IMR-90 (cell line): ENCODE measurements at regions not wholly inside any gene's neighbourhood (a gene's known extent, or its start where the extent isn't known, plus 50 kb on each side); places are given as distances from the start of the nearest gene placed in this dataset.

ENCODE experiments used
- ATAC-seq: fragments of 200-7000 bp; cut with Tn5 transposase; 2 replicates; pipeline ENCODE4 v1.9.1; 2020; ENCODE audit warnings: low read depth, mild to moderate bottlenecking, moderate library complexity
- BruUV-seq: library from RNA; stranded (reverse); fragments of 400-500 nt; replicated peaks from 2 replicates; lab custom pipeline; 2021; lab: Mats Ljungman, UMichigan
- CTCF ChIA-PET: fragments of 300-600 bp; formaldehyde crosslinking; extraction: SDS; loops from one replicate; lab custom pipeline; 2021; ENCODE audit warnings: antibody characterized with exemption; lab: Yijun Ruan, JAX
- POLR2A ChIA-PET: fragments of 300-600 bp; sonication (Branson Sonifier 250); formaldehyde crosslinking; loops from one replicate; lab custom pipeline; 2022; ENCODE audit warnings: antibody characterized with exemption; ENCODE audit not compliant: unreplicated experiment; lab: Charles Lee
- DNase-seq: peaks from one replicate; pipeline ENCODE4 v3.0.0; 2013
- H2AFZ ChIP-seq: replicated peaks from 2 replicates; pipeline ENCODE3; 2013; ENCODE audit warnings: low read length, mild to moderate bottlenecking; ENCODE audit not compliant: poor library complexity
- H2AK5ac ChIP-seq: 2 replicates; pipeline ENCODE4 v1.6.1; 2013; ENCODE audit warnings: low read depth, low read length, inconsistent platforms
- H2AK9ac ChIP-seq: replicated peaks from 2 replicates; pipeline ENCODE3; 2013; ENCODE audit warnings: mild to moderate bottlenecking, low read depth, low read length, moderate library complexity; ENCODE audit not compliant: poor library complexity
- H2BK120ac ChIP-seq: 2 replicates; pipeline ENCODE4 v1.6.1; 2013; ENCODE audit warnings: low read depth, low read length, inconsistent platforms
- H2BK15ac ChIP-seq: 3 replicates; pipeline ENCODE4 v1.6.1; 2013; ENCODE audit warnings: low read depth, low read length, inconsistent platforms
- H2BK20ac ChIP-seq: 2 replicates; pipeline ENCODE4 v1.6.1; 2013; ENCODE audit warnings: low read depth, mild to moderate bottlenecking, inconsistent platforms, low read length, moderate library complexity
- H2BK5ac ChIP-seq: 2 replicates; pipeline ENCODE4 v1.6.1; 2013; ENCODE audit warnings: mild to moderate bottlenecking, low read depth, low read length, inconsistent platforms; ENCODE audit not compliant: poor library complexity, severe bottlenecking
- H3K14ac ChIP-seq: replicated peaks from 2 replicates; pipeline ENCODE4 v1.6.1; 2013; ENCODE audit warnings: low read depth, low read length, inconsistent platforms
- H3K18ac ChIP-seq: 2 replicates; pipeline ENCODE4 v1.6.1; 2013; ENCODE audit warnings: low read depth, low read length, control low read depth
- H3K23ac ChIP-seq: 2 replicates; pipeline ENCODE4 v1.6.1; 2013; ENCODE audit warnings: low read depth, low read length, inconsistent platforms
- H3K27ac ChIP-seq: 2 replicates; pipeline ENCODE4 v1.5.1; 2013; ENCODE audit warnings: mild to moderate bottlenecking, control low read depth, low read length; ENCODE audit not compliant: insufficient read depth
- H3K27me3 ChIP-seq: 2 replicates; pipeline ENCODE4 v1.6.1; 2013; ENCODE audit warnings: low read length; ENCODE audit not compliant: control insufficient read depth, insufficient read depth
- H3K36me3 ChIP-seq: 2 replicates; pipeline ENCODE4 v1.6.1; 2013; ENCODE audit warnings: low read length, mixed read lengths; ENCODE audit not compliant: control insufficient read depth, insufficient read depth
- H3K4ac ChIP-seq: 2 replicates; pipeline ENCODE4 v1.6.1; 2013; ENCODE audit warnings: low read depth, low read length, inconsistent platforms
- H3K4me1 ChIP-seq: 2 replicates; pipeline ENCODE4 v1.6.1; 2013; ENCODE audit warnings: low read length, mixed read lengths; ENCODE audit not compliant: control insufficient read depth, insufficient read depth
- H3K4me2 ChIP-seq: 2 replicates; pipeline ENCODE4 v1.6.1; 2013; ENCODE audit warnings: low read depth, mild to moderate bottlenecking, control low read depth, low read length, moderate library complexity
- H3K4me3 ChIP-seq: 2 replicates; pipeline ENCODE4 v1.5.1; 2013; ENCODE audit warnings: low read depth, mild to moderate bottlenecking, control low read depth, low read length, moderate library complexity; ENCODE audit not compliant: insufficient read depth
- H3K56ac ChIP-seq: 2 replicates; pipeline ENCODE4 v1.6.1; 2013; ENCODE audit warnings: low read length, inconsistent platforms; ENCODE audit not compliant: insufficient read depth; ENCODE audit errors: extremely low read depth
- H3K79me1 ChIP-seq, 2 experiments: 2 replicates each; pipeline ENCODE4 v1.6.1; 2013; ENCODE audit warnings: low read length in 2 of 2, inconsistent platforms in 1 of 2, low read depth in 1 of 2
- H3K9ac ChIP-seq: 2 replicates; pipeline ENCODE4 v1.6.1; 2013; ENCODE audit warnings: low read depth, low read length, control low read depth
- H3K9me1 ChIP-seq: 2 replicates; pipeline ENCODE4 v1.6.1; 2013; ENCODE audit warnings: low read length, inconsistent platforms; ENCODE audit not compliant: insufficient read depth
- H3K9me3 ChIP-seq: 2 replicates; pipeline ENCODE4 v1.6.1; 2013; ENCODE audit warnings: low read length; ENCODE audit not compliant: control insufficient read depth, insufficient read depth
- H4K20me1 ChIP-seq: 2 replicates; pipeline ENCODE4 v1.6.1; 2013; ENCODE audit warnings: low read length, inconsistent platforms; ENCODE audit not compliant: insufficient read depth
- H4K5ac ChIP-seq: 2 replicates; pipeline ENCODE4 v1.6.1; 2013; ENCODE audit warnings: mild to moderate bottlenecking, low read depth, low read length, control low read depth
- H4K8ac ChIP-seq, 2 experiments: 2 replicates each; pipeline ENCODE4 v1.6.1; 2013; ENCODE audit warnings: low read depth in 2 of 2, low read length in 2 of 2, control low read depth in 1 of 2, inconsistent platforms in 1 of 2
- H4K91ac ChIP-seq: 2 replicates; pipeline ENCODE4 v1.6.1; 2013; ENCODE audit warnings: low read depth, low read length, inconsistent platforms; ENCODE audit not compliant: insufficient read depth
- MAFK ChIP-seq: IDR thresholded peaks from 2 replicates; pipeline ENCODE4 v1.6.1; 2012; ENCODE audit warnings: low read depth, low read length, improper control_type of control experiment
- RFX5 ChIP-seq: IDR thresholded peaks from 2 replicates; pipeline ENCODE4 v1.8.0; 2012; ENCODE audit warnings: low read depth, mild to moderate bottlenecking, low read length, moderate library complexity
- WGBS, 2 experiments: methylation state at CpG; one replicate each; pipeline versions ENCODE4 v1.1.5 to v1.1.7; 2013; ENCODE audit warnings: missing lambda C conversion rate in 2 of 2; ENCODE audit not compliant: insufficient read length in 1 of 2; ENCODE audit errors: extremely low coverage in 2 of 2; 5-methylcytosine and 5-hydroxymethylcytosine counted together
- dilution Hi-C: fragments of 300-500 bp; cut with HindIII; formaldehyde crosslinking; loops from one replicate; pipeline ENCODE4 v1.14.3; 2018; ENCODE audit warnings: low sequenced_read_pairs; ENCODE audit not compliant: unreplicated experiment
- in situ Hi-C: fragments of 300-500 bp; cut with MboI; formaldehyde crosslinking; loops from 3 replicates; pipeline ENCODE4 v1.14.3; 2019; ENCODE audit warnings: low sequenced_read_pairs, inconsistent platforms, mixed read lengths
- intact Hi-C: fragments of 100-400 bp; cut with micrococcal nuclease; formaldehyde crosslinking; loops from 2 replicates; pipeline ENCODE4 v1.10.0; 2022

- no peak overlapping the region for H2BK120ac ChIP-seq
- H2AK9ac ChIP-seq, result no peak overlapping the region
- in situ Hi-C loops, result loop anchor here (10.0 kb wide), 1 partner anchor 305 kb away; no protein-coding TSS in a partner anchor
- dilution Hi-C loops, result no loop called here
- H3K4me3 ChIP-seq, result no peak overlapping the region
- no peaks in the 10 kb centered on the region for H3K4me1 ChIP-seq
- no peak overlapping the region for H3K9ac ChIP-seq
- no peak overlapping the region for H4K8ac ChIP-seq
- no CpG with 5 or more reads among the region's 2 CpGs for WGBS, 2 experiments
- no peak overlapping the region for H2AFZ ChIP-seq
- H4K5ac ChIP-seq, result no peak overlapping the region
- H3K14ac ChIP-seq, result no peak overlapping the region
- no peak overlapping the region for H4K91ac ChIP-seq
- H3K9me1 ChIP-seq, result no peaks in the 10 kb centered on the region
- BruUV-seq, result no TSS peak
- no peak overlapping the region for H3K4ac ChIP-seq
- no peak overlapping the region for H3K27ac ChIP-seq
- no peak for TF ChIP-seq RFX5
- TF ChIP-seq MAFK, result no peak
- H2BK15ac ChIP-seq, result no peak overlapping the region
- H3K79me1 ChIP-seq, result no peaks in the 10 kb centered on the region
- no peaks in the 10 kb centered on the region for H3K36me3 ChIP-seq
- no peaks in the 10 kb centered on the region for H4K20me1 ChIP-seq
- H3K56ac ChIP-seq, result no peak overlapping the region
- H2BK5ac ChIP-seq, result no peak overlapping the region
- ChIA-PET CTCF (no interaction called here), POLR2A (no interaction called here)
- no peak overlapping the region for H2BK20ac ChIP-seq
- intact Hi-C loops, result no loop called here
- DNase-seq (no peak), ATAC-seq (no peak)
- no peaks in the 10 kb centered on the region for H3K27me3 ChIP-seq
- no peak overlapping the region for H3K4me2 ChIP-seq
- no peaks in the 10 kb centered on the region; the same call in 1 of the 2 replicates for H3K9me3 ChIP-seq
- H3K23ac ChIP-seq, result no peak overlapping the region
- no peak overlapping the region for H2AK5ac ChIP-seq
- H3K18ac ChIP-seq, result no peak overlapping the region
These were observed 727.8 kb upstream of the LCORL start for GRCh38 chr4:18749391-18749790.
